ENCODE measurements at regions not wholly inside any gene's neighbourhood (a gene's known extent, or its start where the extent isn't known, plus 50 kb on each side); places are given as distances from the start of the nearest gene placed in this dataset.

- Histone ChIP-seq H3K4ac (ENCODE audit: low read depth, low read length) (no peak overlapping the region), H3K4me1 (ENCODE audit: insufficient read depth, low read length) (no peaks in the 10 kb centered on the region), H3K23ac (ENCODE audit: insufficient read length, low read depth, low read length) (no peak overlapping the region), H3K14ac (ENCODE audit: insufficient read depth, low read length) (no peak overlapping the region), H2BK20ac (ENCODE audit: low read depth, low read length, poor library complexity, severe bottlenecking) (no peak overlapping the region), H3K27me3 (ENCODE audit: insufficient read depth, low read length) (no peaks in the 10 kb centered on the region), H3K27ac (ENCODE audit: insufficient read length, low read depth, low read length) (no peak overlapping the region), H3K9ac (ENCODE audit: extremely low read depth, insufficient read length, low read length) (no peak overlapping the region), H4K20me1 (ENCODE audit: control insufficient read depth, insufficient read depth, insufficient read length) (no peaks in the 10 kb centered on the region), H2BK15ac (ENCODE audit: low read depth, low read length) (no peak overlapping the region), H3T11ph (ENCODE audit: low read length) (no peak overlapping the region), H2BK5ac (ENCODE audit: insufficient read length, low read length) (no peak overlapping the region), H3K4me2 (ENCODE audit: insufficient read depth, insufficient read length, low read length) (no peak overlapping the region), H3K56ac (ENCODE audit: insufficient read length, low read depth, low read length) (no peak overlapping the region), H3K18ac (ENCODE audit: insufficient read length, low read depth, low read length) (no peak overlapping the region), H4K5ac (ENCODE audit: insufficient read length, low read depth, low read length) (no peak overlapping the region), H2BK12ac (ENCODE audit: insufficient read length, low read depth, low read length) (no peak overlapping the region), H3K9me3 (ENCODE audit: control insufficient read depth, low read depth, low read length) (no peaks in the 10 kb centered on the region), H4K91ac (ENCODE audit: insufficient read length, low read depth, low read length) (no peak overlapping the region), H2AK5ac (ENCODE audit: insufficient read length, low read length) (no peak overlapping the region), H2BK120ac (ENCODE audit: low read depth, low read length, poor library complexity, severe bottlenecking) (no peak overlapping the region), H3K23me2 (ENCODE audit: insufficient read length, low read depth, low read length, poor library complexity, severe bottlenecking) (no peaks in the 10 kb centered on the region), H3K79me2 (ENCODE audit: insufficient read depth, low read length) (no peaks in the 10 kb centered on the region), H4K8ac (replicated peaks; ENCODE audit: insufficient read length, low read depth, low read length) (no peak overlapping the region), H3K79me1 (ENCODE audit: insufficient read depth, low read depth, low read length, poor library complexity, severe bottlenecking) (no peaks in the 10 kb centered on the region), H2AFZ (ENCODE audit: low read length) (no peak overlapping the region)
- Mint-ChIP-seq H3K36me3 (ENCODE audit: insufficient read depth in 1 of 3, low read depth in 3 of 3) (no peaks in the 10 kb centered on the region), H3K4me1 (no peaks in the 10 kb centered on the region), H3K9me3 (no peaks in the 10 kb centered on the region), H3K4me3 (no peak overlapping the region), H3K27me3 (ENCODE audit: low read depth) (peaks cover 1% of the 10 kb centered on the region; the same call in 1 of the 2 replicates), H3K27ac (no peak overlapping the region)
- DNase-seq = no peak
- TF ChIP-seq CTCF (conservative IDR thresholded peaks at IDR 0.05) = no peak
- WGBS (ENCODE audit: extremely low coverage, insufficient read length, low lambda C conversion rate) = no CpG with 5 or more reads among the region's 1 CpG
Observed at GRCh38 chr18:60570172-60570571, 197.6 kb upstream of the MC4R start.
